UCSD-AML1 (cell line): ENCODE measurements at regions not wholly inside any gene's neighbourhood (a gene's known extent, or its start where the extent isn't known, plus 50 kb on each side); places are given as distances from the start of the nearest gene placed in this dataset.
A peak's percentile ranks its signal among the peaks of the same experiment; 100 is the strongest.
"Not testable (repeated sequence)": the region's sequence is repeated elsewhere in the genome, so short reads cannot be mapped to it uniquely, and the experiment has no call there.

Experiments used
- DNase-seq: peaks from one replicate; lab custom pipeline; 2025; ENCODE audit not compliant: unreplicated experiment; lab: John Stamatoyannopoulos, UW

- not testable (repeated sequence) for DNase-seq
Observed at GRCh38 chr6:26956078-26956600, 291.4 kb upstream of the PRSS16 start.

GRCh38 chr6:26956601-26957184 lies 290.8 kb upstream of the PRSS16 start:
- DNase-seq = peak; percentile 71

- not testable (repeated sequence) for DNase-seq
Observed at GRCh38 chr6:26957399-26958127, 289.9 kb upstream of the PRSS16 start.

GRCh38 chr6:26961236-26961635 lies 286.3 kb upstream of the PRSS16 start:
- DNase-seq = not testable (repeated sequence)

- no peak for DNase-seq
Observed at GRCh38 chr6:27002447-27002846, 245.1 kb upstream of the PRSS16 start.

GRCh38 chr6:27007020-27007419 lies 240.5 kb upstream of the PRSS16 start:
- DNase-seq = no peak

- DNase-seq = not testable (repeated sequence)
Observed at GRCh38 chr6:27008613-27009012, 238.9 kb upstream of the PRSS16 start.

GRCh38 chr6:27014053-27014452 lies 233.4 kb upstream of the PRSS16 start:
- not testable (repeated sequence) for DNase-seq

- no peak for DNase-seq
Observed at GRCh38 chr6:27016689-27017088, 230.8 kb upstream of the PRSS16 start.

GRCh38 chr6:27018401-27018800 lies 229.1 kb upstream of the PRSS16 start:
- DNase-seq = not testable (repeated sequence)

- peak; percentile 85 for DNase-seq
Observed at GRCh38 chr6:27019651-27020552, 227.6 kb upstream of the PRSS16 start.

GRCh38 chr6:27020553-27020880 lies 227.0 kb upstream of the PRSS16 start:
- DNase-seq = no peak

GRCh38 chr6:27023664-27024063 lies 223.8 kb upstream of the PRSS16 start:
- no peak for DNase-seq

- no peak for DNase-seq
Observed at GRCh38 chr6:27025351-27025750, 222.2 kb upstream of the PRSS16 start.

GRCh38 chr6:27026361-27026760 lies 221.1 kb upstream of the PRSS16 start:
- no peak for DNase-seq

- DNase-seq = no peak
Observed at GRCh38 chr6:27031302-27031701, 216.2 kb upstream of the PRSS16 start.

- DNase-seq = no peak
Observed at GRCh38 chr6:27038498-27038897, 209.0 kb upstream of the PRSS16 start.

- DNase-seq = no peak
Observed at GRCh38 chr6:27040244-27041042, 207.1 kb upstream of the PRSS16 start.

GRCh38 chr6:27043244-27043643 lies 204.3 kb upstream of the PRSS16 start:
- no peak for DNase-seq

- DNase-seq = not testable (repeated sequence)
Observed at GRCh38 chr6:27045131-27045530, 202.4 kb upstream of the PRSS16 start.

- DNase-seq = not testable (repeated sequence)
Observed at GRCh38 chr6:27047725-27048124, 199.8 kb upstream of the PRSS16 start.
